ENCODE measurements at regions not wholly inside any gene's neighbourhood (a gene's known extent, or its start where the extent isn't known, plus 50 kb on each side); places are given as distances from the start of the nearest gene placed in this dataset.

- no peaks in the 10 kb centered on the region for H3K9me3 ChIP-seq
- POLR2A ChIA-PET: no interaction called here
- Mint-ChIP-seq H3K4me1 (ENCODE audit: low read depth, unreplicated experiment) (no peaks in the 10 kb centered on the region), H3K4me3 (ENCODE audit: unreplicated experiment) (no peak overlapping the region), H3K27me3 (ENCODE audit: insufficient read depth, unreplicated experiment) (no peaks in the 10 kb centered on the region), H3K9me3 (ENCODE audit: unreplicated experiment) (no peaks in the 10 kb centered on the region), H3K36me3 (ENCODE audit: insufficient read depth, unreplicated experiment) (no peaks in the 10 kb centered on the region), H3K27ac (ENCODE audit: unreplicated experiment) (no peak overlapping the region)
- intact Hi-C loops (cut with micrococcal nuclease; ENCODE audit: unreplicated experiment): loop anchor here (10.0 kb wide), 1 partner anchor 319 kb away; no protein-coding TSS in a partner anchor
- no peaks in the 10 kb centered on the region for H3K36me3 ChIP-seq (ENCODE audit: control insufficient read depth, insufficient read depth, low read length)
- no peaks in the 10 kb centered on the region for H3K27me3 ChIP-seq (replicated peaks; ENCODE audit: control insufficient read depth, insufficient read depth, low read length)
- no peak overlapping the region for H3K4me3 ChIP-seq (ENCODE audit: low read depth, low read length)
- TF ChIP-seq CTCF (IDR thresholded peaks at IDR 0.05; ENCODE audit: insufficient read depth in 1 of 2, low read depth in 1 of 2, low read length in 1 of 2, severe bottlenecking in 1 of 2, unreplicated experiment in 1 of 2): no peak
- no peak for DNase-seq
- no TSS peak for BruUV-seq (replicated peaks)
- H3K4me1 ChIP-seq: no peaks in the 10 kb centered on the region
- CTCF ChIA-PET: no interaction called here
These were observed 343.5 kb upstream of the LUZP2 start for GRCh38 chr11:24153337-24153736.

- Mint-ChIP-seq H3K4me1 (ENCODE audit: low read depth, unreplicated experiment) (no peaks in the 10 kb centered on the region), H3K4me3 (ENCODE audit: unreplicated experiment) (no peak overlapping the region), H3K36me3 (ENCODE audit: insufficient read depth, unreplicated experiment) (no peaks in the 10 kb centered on the region), H3K27ac (ENCODE audit: unreplicated experiment) (no peak overlapping the region), H3K27me3 (ENCODE audit: insufficient read depth, unreplicated experiment) (no peaks in the 10 kb centered on the region), H3K9me3 (ENCODE audit: unreplicated experiment) (no peaks in the 10 kb centered on the region)
- Histone ChIP-seq H3K4me1 (no peaks in the 10 kb centered on the region), H3K9me3 (no peaks in the 10 kb centered on the region), H3K4me3 (ENCODE audit: low read depth, low read length) (no peak overlapping the region), H3K27me3 (replicated peaks; ENCODE audit: control insufficient read depth, insufficient read depth, low read length) (no peaks in the 10 kb centered on the region), H3K36me3 (ENCODE audit: control insufficient read depth, insufficient read depth, low read length) (no peaks in the 10 kb centered on the region)
- ChIA-PET CTCF (no interaction called here), POLR2A (no interaction called here)
- intact Hi-C loops (cut with micrococcal nuclease; ENCODE audit: unreplicated experiment): loop anchor here (10.0 kb wide), 1 partner anchor 321 kb away; no protein-coding TSS in a partner anchor
- no TSS peak for BruUV-seq (replicated peaks)
- no peak for TF ChIP-seq CTCF (IDR thresholded peaks at IDR 0.05; ENCODE audit: insufficient read depth in 1 of 2, low read depth in 1 of 2, low read length in 1 of 2, severe bottlenecking in 1 of 2, unreplicated experiment in 1 of 2)
- peak; percentile 40 to 42 for DNase-seq
These were observed 341.1 kb upstream of the LUZP2 start for GRCh38 chr11:24155792-24156191.

- H3K27me3 ChIP-seq (replicated peaks; ENCODE audit: control insufficient read depth, insufficient read depth, low read length): no peaks in the 10 kb centered on the region
- Mint-ChIP-seq H3K9me3 (ENCODE audit: unreplicated experiment) (no peaks in the 10 kb centered on the region), H3K27ac (ENCODE audit: unreplicated experiment) (no peak overlapping the region), H3K4me3 (ENCODE audit: unreplicated experiment) (no peak overlapping the region), H3K4me1 (ENCODE audit: low read depth, unreplicated experiment) (no peaks in the 10 kb centered on the region), H3K36me3 (ENCODE audit: insufficient read depth, unreplicated experiment) (no peaks in the 10 kb centered on the region), H3K27me3 (ENCODE audit: insufficient read depth, unreplicated experiment) (no peaks in the 10 kb centered on the region)
- TF ChIP-seq CTCF (IDR thresholded peaks at IDR 0.05; ENCODE audit: insufficient read depth in 1 of 2, low read depth in 1 of 2, low read length in 1 of 2, severe bottlenecking in 1 of 2, unreplicated experiment in 1 of 2): no peak
- ChIA-PET CTCF (no interaction called here), POLR2A (no interaction called here)
- intact Hi-C loops (cut with micrococcal nuclease; ENCODE audit: unreplicated experiment): loop anchor here (10.0 kb wide), 1 partner anchor 323 kb away; no protein-coding TSS in a partner anchor
- no peaks in the 10 kb centered on the region for H3K4me1 ChIP-seq
- DNase-seq: no peak
- no peaks in the 10 kb centered on the region for H3K36me3 ChIP-seq (ENCODE audit: control insufficient read depth, insufficient read depth, low read length)
- H3K4me3 ChIP-seq (ENCODE audit: low read depth, low read length): no peak overlapping the region
- BruUV-seq (replicated peaks): no TSS peak
- no peaks in the 10 kb centered on the region for H3K9me3 ChIP-seq
These were observed 339.5 kb upstream of the LUZP2 start for GRCh38 chr11:24157316-24157715.
